SK-N-SH treated with all-trans-retinoic acid at 6 μM for 48 hours (cell line): ENCODE measurements at regions not wholly inside any gene's neighbourhood (a gene's known extent, or its start where the extent isn't known, plus 50 kb on each side); places are given as distances from the start of the nearest gene placed in this dataset.

Experiments
- ARNTL ChIP-seq: fragments of 450-650 bp; formaldehyde crosslinking; IDR thresholded peaks from 2 replicates; pipeline ENCODE4 v1.5.0; 2020; ENCODE audit warnings: low read depth, mild to moderate bottlenecking, moderate library complexity, borderline replicate concordance
- CSRNP3 ChIP-seq: fragments of 250-450 bp; sonication (Bioruptor Pico); IDR thresholded peaks from 2 replicates; pipeline ENCODE4 v1.5.1; 2021; ENCODE audit warnings: mild to moderate bottlenecking, moderate library complexity
- PATZ1 ChIP-seq: fragments of 250-450 bp; sonication (Bioruptor Pico); IDR thresholded peaks from 2 replicates; pipeline ENCODE4 v1.8.0; 2020; ENCODE audit warnings: mild to moderate bottlenecking, moderate library complexity, borderline replicate concordance
- PPARA ChIP-seq: fragments of 250-450 bp; sonication (Bioruptor Pico); IDR thresholded peaks from 2 replicates; pipeline ENCODE4 v1.5.0; 2020; ENCODE audit warnings: mild to moderate bottlenecking, borderline replicate concordance
- ZFP3 ChIP-seq: fragments of 250-450 bp; sonication (Bioruptor Pico); IDR thresholded peaks from 2 replicates; pipeline ENCODE4 v1.5.0; 2020; ENCODE audit warnings: mild to moderate bottlenecking, moderate library complexity

- TF ChIP-seq PATZ1 (CRISPR knock-in tag): no peak
- TF ChIP-seq PPARA (CRISPR knock-in tag): no peak
- TF ChIP-seq ARNTL (CRISPR knock-in tag): no peak
- no peak for TF ChIP-seq ZFP3 (CRISPR knock-in tag)
- TF ChIP-seq CSRNP3 (CRISPR knock-in tag): no peak
Measured at GRCh38 chr2:22282916-22283315, 1102.1 kb upstream of the KLHL29 start.
